ENCODE measurements at regions not wholly inside any gene's neighbourhood (a gene's known extent, or its start where the extent isn't known, plus 50 kb on each side); places are given as distances from the start of the nearest gene placed in this dataset.

GRCh38 chr13:40348096-40348679, 318.3 kb downstream of the FOXO1 start:
- TF ChIP-seq POLR2A (IDR thresholded peaks at IDR 0.05) (no peak), CTCF (IDR thresholded peaks at IDR 0.05) (no peak)

Data from Peyer's patch (tissue), 4 donors.